ENCODE measurements at regions not wholly inside any gene's neighbourhood (a gene's known extent, or its start where the extent isn't known, plus 50 kb on each side); places are given as distances from the start of the nearest gene placed in this dataset.

- ChIA-PET POLR2A (no interaction called here), CTCF (no interaction called here)
- Mint-ChIP-seq H3K27me3 (no peaks in the 10 kb centered on the region), H3K4me1 (no peaks in the 10 kb centered on the region), H3K36me3 (ENCODE audit: low read depth) (no peaks in the 10 kb centered on the region), H3K27ac (no peak overlapping the region), H3K4me3 (no peak overlapping the region), H3K9me3 (no peaks in the 10 kb centered on the region)
- DNase-seq (no peak), ATAC-seq (ENCODE audit: low read depth) (no peak)
- TF ChIP-seq, protein P1, sequence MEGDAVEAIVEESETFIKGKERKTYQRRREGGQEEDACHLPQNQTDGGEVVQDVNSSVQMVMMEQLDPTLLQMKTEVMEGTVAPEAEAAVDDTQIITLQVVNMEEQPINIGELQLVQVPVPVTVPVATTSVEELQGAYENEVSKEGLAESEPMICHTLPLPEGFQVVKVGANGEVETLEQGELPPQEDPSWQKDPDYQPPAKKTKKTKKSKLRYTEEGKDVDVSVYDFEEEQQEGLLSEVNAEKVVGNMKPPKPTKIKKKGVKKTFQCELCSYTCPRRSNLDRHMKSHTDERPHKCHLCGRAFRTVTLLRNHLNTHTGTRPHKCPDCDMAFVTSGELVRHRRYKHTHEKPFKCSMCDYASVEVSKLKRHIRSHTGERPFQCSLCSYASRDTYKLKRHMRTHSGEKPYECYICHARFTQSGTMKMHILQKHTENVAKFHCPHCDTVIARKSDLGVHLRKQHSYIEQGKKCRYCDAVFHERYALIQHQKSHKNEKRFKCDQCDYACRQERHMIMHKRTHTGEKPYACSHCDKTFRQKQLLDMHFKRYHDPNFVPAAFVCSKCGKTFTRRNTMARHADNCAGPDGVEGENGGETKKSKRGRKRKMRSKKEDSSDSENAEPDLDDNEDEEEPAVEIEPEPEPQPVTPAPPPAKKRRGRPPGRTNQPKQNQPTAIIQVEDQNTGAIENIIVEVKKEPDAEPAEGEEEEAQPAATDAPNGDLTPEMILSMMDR (IDR thresholded peaks at IDR 0.05): no peak
- intact Hi-C loops (cut with micrococcal nuclease): no loop called here
These were observed 509.0 kb upstream of the GOLIM4 start for GRCh38 chr3:168604767-168605166.

- ATAC-seq (ENCODE audit: low read depth) (no peak), DNase-seq (no peak)
- Mint-ChIP-seq H3K4me3 (no peak overlapping the region), H3K27ac (no peak overlapping the region), H3K4me1 (no peaks in the 10 kb centered on the region), H3K36me3 (ENCODE audit: low read depth) (no peaks in the 10 kb centered on the region), H3K9me3 (no peaks in the 10 kb centered on the region), H3K27me3 (no peaks in the 10 kb centered on the region)
- ChIA-PET CTCF (no interaction called here), POLR2A (no interaction called here)
- TF ChIP-seq, protein P1 (IDR thresholded peaks at IDR 0.05): no peak
- intact Hi-C loops (cut with micrococcal nuclease): no loop called here
These were observed 502.5 kb upstream of the GOLIM4 start for GRCh38 chr3:168598250-168598649.

- Mint-ChIP-seq H3K4me3 (no peak overlapping the region), H3K27ac (no peak overlapping the region), H3K9me3 (no peaks in the 10 kb centered on the region), H3K4me1 (no peaks in the 10 kb centered on the region), H3K36me3 (ENCODE audit: low read depth) (no peaks in the 10 kb centered on the region), H3K27me3 (no peaks in the 10 kb centered on the region)
- ATAC-seq (ENCODE audit: low read depth) (no peak), DNase-seq (no peak)
- ChIA-PET POLR2A (no interaction called here), CTCF (no interaction called here)
- intact Hi-C loops (cut with micrococcal nuclease): no loop called here
- TF ChIP-seq, protein P1 (IDR thresholded peaks at IDR 0.05): no peak
These were observed 500.6 kb upstream of the GOLIM4 start for GRCh38 chr3:168596175-168596823.

GRCh38 chr3:168591587-168591986 is 495.9 kb upstream of the GOLIM4 start:
- intact Hi-C loops (cut with micrococcal nuclease): no loop called here
- no peak overlapping the region for H3K27ac Mint-ChIP-seq
- H3K27me3 Mint-ChIP-seq: no peaks in the 10 kb centered on the region
- no peaks in the 10 kb centered on the region for H3K9me3 Mint-ChIP-seq
- H3K4me1 Mint-ChIP-seq: no peaks in the 10 kb centered on the region
- no peaks in the 10 kb centered on the region for H3K36me3 Mint-ChIP-seq (ENCODE audit: low read depth)
- ChIA-PET POLR2A (no interaction called here), CTCF (no interaction called here)
- TF ChIP-seq, protein P1 (IDR thresholded peaks at IDR 0.05): no peak
- no peak overlapping the region for H3K4me3 Mint-ChIP-seq
- ATAC-seq (ENCODE audit: low read depth): no peak
- DNase-seq: no peak

- DNase-seq: no peak
- TF ChIP-seq, protein P1 (IDR thresholded peaks at IDR 0.05): no peak
- CTCF ChIA-PET: no interaction called here
- no peaks in the 10 kb centered on the region for H3K9me3 Mint-ChIP-seq
- H3K4me3 Mint-ChIP-seq: no peak overlapping the region
- no peak for ATAC-seq (ENCODE audit: low read depth)
- POLR2A ChIA-PET: no interaction called here
- intact Hi-C loops (cut with micrococcal nuclease): no loop called here
- no peaks in the 10 kb centered on the region for H3K36me3 Mint-ChIP-seq (ENCODE audit: low read depth)
- no peak overlapping the region for H3K27ac Mint-ChIP-seq
- H3K4me1 Mint-ChIP-seq: no peaks in the 10 kb centered on the region
- no peaks in the 10 kb centered on the region for H3K27me3 Mint-ChIP-seq
These were observed 493.7 kb upstream of the GOLIM4 start for GRCh38 chr3:168589376-168589775.
